HAP-1 (cell line): ENCODE measurements at regions not wholly inside any gene's neighbourhood (a gene's known extent, or its start where the extent isn't known, plus 50 kb on each side); places are given as distances from the start of the nearest gene placed in this dataset.
"Not testable (repeated sequence)": the region's sequence is repeated elsewhere in the genome, so short reads cannot be mapped to it uniquely, and the experiment has no call there.

Experiments used
- DNase-seq, 2 experiments: peaks; one replicate each; pipeline ENCODE4 v3.0.0-alpha.2; 2016 to 2020; ENCODE audit warnings: low spot score in 2 of 2
- H3K27me3 ChIP-seq: fragments of 250-450 bp; sonication (Bioruptor Pico); 2 replicates; pipeline ENCODE4 v1.5.1; 2020; ENCODE audit warnings: low read depth, mild to moderate bottlenecking, moderate library complexity
- H3K36me3 ChIP-seq: fragments of 250-450 bp; sonication (Bioruptor Pico); replicated peaks from 2 replicates; pipeline ENCODE4 v1.5.1; 2020; ENCODE audit warnings: mild to moderate bottlenecking
- H3K4me1 ChIP-seq: fragments of 250-450 bp; sonication (Bioruptor Pico); 2 replicates; pipeline ENCODE4 v1.5.1; 2020; ENCODE audit warnings: mild to moderate bottlenecking
- H3K4me3 ChIP-seq: fragments of 250-450 bp; sonication (Bioruptor Pico); 2 replicates; pipeline ENCODE4 v1.5.1; 2020; ENCODE audit warnings: mild to moderate bottlenecking, moderate library complexity
- H3K9me3 ChIP-seq: fragments of 250-450 bp; sonication (Bioruptor Pico); 2 replicates; pipeline ENCODE4 v1.5.1; 2020; ENCODE audit warnings: mild to moderate bottlenecking, moderate library complexity
- in situ Hi-C: fragments of 300-500 bp; cut with MboI; formaldehyde crosslinking; loops from 3 replicates; pipeline ENCODE4 v1.14.3; 2020; ENCODE audit warnings: low sequenced_read_pairs, inconsistent platforms, mixed read lengths

- no peak for DNase-seq
- H3K4me3 ChIP-seq, result no peak overlapping the region
- no peaks in the 10 kb centered on the region for H3K36me3 ChIP-seq
- in situ Hi-C loops, result no loop called here
- no peaks in the 10 kb centered on the region for H3K4me1 ChIP-seq
- no peaks in the 10 kb centered on the region for H3K9me3 ChIP-seq
- no peaks in the 10 kb centered on the region for H3K27me3 ChIP-seq
Observed at GRCh38 chr3:20458994-20459716, 273.1 kb upstream of the SGO1 start.

GRCh38 chr3:20456511-20456910, 270.5 kb upstream of the SGO1 start:
- no peak overlapping the region for H3K4me3 ChIP-seq
- no peaks in the 10 kb centered on the region for H3K36me3 ChIP-seq
- in situ Hi-C loops, result no loop called here
- H3K4me1 ChIP-seq, result no peaks in the 10 kb centered on the region
- no peak for DNase-seq
- no peaks in the 10 kb centered on the region for H3K9me3 ChIP-seq
- H3K27me3 ChIP-seq, result no peaks in the 10 kb centered on the region

GRCh38 chr3:20451170-20451569, 265.2 kb upstream of the SGO1 start:
- no peaks in the 10 kb centered on the region for H3K36me3 ChIP-seq
- H3K9me3 ChIP-seq, result no peaks in the 10 kb centered on the region
- no peaks in the 10 kb centered on the region for H3K27me3 ChIP-seq
- in situ Hi-C loops, result no loop called here
- H3K4me3 ChIP-seq, result no peak overlapping the region
- no peak for DNase-seq
- H3K4me1 ChIP-seq, result no peaks in the 10 kb centered on the region

GRCh38 chr3:20450611-20451010, 264.6 kb upstream of the SGO1 start:
- DNase-seq, result no peak
- Histone ChIP-seq H3K36me3 (no peaks in the 10 kb centered on the region), H3K9me3 (no peaks in the 10 kb centered on the region), H3K4me3 (no peak overlapping the region), H3K4me1 (no peaks in the 10 kb centered on the region), H3K27me3 (no peaks in the 10 kb centered on the region)
- in situ Hi-C loops, result no loop called here

- in situ Hi-C loops, result no loop called here
- H3K9me3 ChIP-seq, result no peaks in the 10 kb centered on the region
- DNase-seq, result no peak
- no peak overlapping the region for H3K4me3 ChIP-seq
- no peaks in the 10 kb centered on the region for H3K36me3 ChIP-seq
- H3K4me1 ChIP-seq, result no peaks in the 10 kb centered on the region
- no peaks in the 10 kb centered on the region for H3K27me3 ChIP-seq
Observed at GRCh38 chr3:20442846-20443245, 256.8 kb upstream of the SGO1 start.

- in situ Hi-C loops, H3K36me3 ChIP-seq, DNase-seq, H3K4me1 ChIP-seq, H3K27me3 ChIP-seq, H3K9me3 ChIP-seq, H3K4me3 ChIP-seq: not testable (repeated sequence)
Observed at GRCh38 chr3:20427268-20427667, 241.3 kb upstream of the SGO1 start.

- Histone ChIP-seq H3K4me1 (no peaks in the 10 kb centered on the region), H3K9me3 (no peaks in the 10 kb centered on the region), H3K27me3 (no peaks in the 10 kb centered on the region; the same call in 1 of the 2 replicates), H3K4me3 (no peak overlapping the region), H3K36me3 (no peaks in the 10 kb centered on the region)
- in situ Hi-C loops, result no loop called here
- DNase-seq, result no peak
Observed at GRCh38 chr3:20425138-20425537, 239.1 kb upstream of the SGO1 start.

GRCh38 chr3:20424086-20424485, 238.1 kb upstream of the SGO1 start:
- no peak overlapping the region for H3K4me3 ChIP-seq
- no peak for DNase-seq
- H3K27me3 ChIP-seq, result no peaks in the 10 kb centered on the region; the same call in 1 of the 2 replicates
- in situ Hi-C loops, result no loop called here
- H3K36me3 ChIP-seq, result no peaks in the 10 kb centered on the region
- no peaks in the 10 kb centered on the region for H3K4me1 ChIP-seq
- H3K9me3 ChIP-seq, result no peaks in the 10 kb centered on the region

GRCh38 chr3:20422391-20422790, 236.4 kb upstream of the SGO1 start:
- in situ Hi-C loops, result no loop called here
- H3K9me3 ChIP-seq, result no peaks in the 10 kb centered on the region
- no peak for DNase-seq
- no peaks in the 10 kb centered on the region for H3K4me1 ChIP-seq
- H3K36me3 ChIP-seq, result no peaks in the 10 kb centered on the region
- no peak overlapping the region for H3K4me3 ChIP-seq
- H3K27me3 ChIP-seq, result no peaks in the 10 kb centered on the region; the same call in 1 of the 2 replicates

GRCh38 chr3:20417388-20418108, 231.5 kb upstream of the SGO1 start:
- DNase-seq, result no peak
- H3K27me3 ChIP-seq, result peaks cover 9% of the 10 kb centered on the region
- H3K4me3 ChIP-seq, result no peak overlapping the region
- H3K36me3 ChIP-seq, result no peaks in the 10 kb centered on the region
- H3K9me3 ChIP-seq, result no peaks in the 10 kb centered on the region
- H3K4me1 ChIP-seq, result no peaks in the 10 kb centered on the region
- in situ Hi-C loops, result no loop called here

GRCh38 chr3:20406611-20407011, 220.6 kb upstream of the SGO1 start:
- Histone ChIP-seq H3K27me3 (no peaks in the 10 kb centered on the region), H3K4me3 (no peak overlapping the region), H3K4me1 (no peaks in the 10 kb centered on the region), H3K9me3 (no peaks in the 10 kb centered on the region), H3K36me3 (no peaks in the 10 kb centered on the region)
- in situ Hi-C loops, result no loop called here
- no peak for DNase-seq

- H3K27me3 ChIP-seq, result no peaks in the 10 kb centered on the region
- no peaks in the 10 kb centered on the region for H3K4me1 ChIP-seq
- no peak for DNase-seq
- no peak overlapping the region for H3K4me3 ChIP-seq
- H3K36me3 ChIP-seq, result no peaks in the 10 kb centered on the region
- in situ Hi-C loops, result no loop called here
- H3K9me3 ChIP-seq, result no peaks in the 10 kb centered on the region
Observed at GRCh38 chr3:20405744-20406143, 219.7 kb upstream of the SGO1 start.

GRCh38 chr3:20405231-20405630, 219.2 kb upstream of the SGO1 start:
- in situ Hi-C loops, result no loop called here
- Histone ChIP-seq H3K4me3 (no peak overlapping the region), H3K27me3 (no peaks in the 10 kb centered on the region), H3K36me3 (no peaks in the 10 kb centered on the region), H3K4me1 (no peaks in the 10 kb centered on the region), H3K9me3 (no peaks in the 10 kb centered on the region)
- no peak for DNase-seq

- Histone ChIP-seq H3K9me3 (no peaks in the 10 kb centered on the region), H3K4me1 (no peaks in the 10 kb centered on the region), H3K36me3 (no peaks in the 10 kb centered on the region), H3K27me3 (no peaks in the 10 kb centered on the region), H3K4me3 (no peak overlapping the region)
- in situ Hi-C loops, result no loop called here
- DNase-seq, result no peak
Observed at GRCh38 chr3:20404741-20405100, 218.7 kb upstream of the SGO1 start.
